ENCODE measurements at regions not wholly inside any gene's neighbourhood (a gene's known extent, or its start where the extent isn't known, plus 50 kb on each side); places are given as distances from the start of the nearest gene placed in this dataset.

DNA sequence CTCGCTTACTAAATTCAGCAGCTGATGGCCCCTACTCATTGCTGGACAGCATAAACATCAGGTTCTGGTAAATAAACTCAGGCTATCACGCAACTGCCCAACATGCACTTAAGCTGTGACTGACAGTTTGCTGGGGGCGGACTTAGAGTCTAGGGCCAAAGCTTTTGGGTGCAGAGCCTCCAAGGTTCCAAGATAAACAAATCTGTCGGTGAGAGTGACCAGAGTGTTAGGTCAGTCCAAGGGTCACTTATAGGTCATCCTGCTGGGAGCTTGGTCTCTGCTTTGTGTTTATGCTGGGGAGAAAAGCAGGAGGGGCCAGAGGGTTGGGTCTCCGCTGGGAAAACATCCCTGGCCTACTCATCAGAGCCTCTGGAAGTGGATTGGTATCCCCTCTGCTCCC lies 188.6 kb upstream of the GATA6 start (continued):
- TF ChIP-seq TFE3 (CRISPR knock-in tag; IDR thresholded peaks at IDR 0.05): 0 out of 2 replicates have a peak, but pooled peaks have one; percentile 21
- TF ChIP-seq, protein P1, sequence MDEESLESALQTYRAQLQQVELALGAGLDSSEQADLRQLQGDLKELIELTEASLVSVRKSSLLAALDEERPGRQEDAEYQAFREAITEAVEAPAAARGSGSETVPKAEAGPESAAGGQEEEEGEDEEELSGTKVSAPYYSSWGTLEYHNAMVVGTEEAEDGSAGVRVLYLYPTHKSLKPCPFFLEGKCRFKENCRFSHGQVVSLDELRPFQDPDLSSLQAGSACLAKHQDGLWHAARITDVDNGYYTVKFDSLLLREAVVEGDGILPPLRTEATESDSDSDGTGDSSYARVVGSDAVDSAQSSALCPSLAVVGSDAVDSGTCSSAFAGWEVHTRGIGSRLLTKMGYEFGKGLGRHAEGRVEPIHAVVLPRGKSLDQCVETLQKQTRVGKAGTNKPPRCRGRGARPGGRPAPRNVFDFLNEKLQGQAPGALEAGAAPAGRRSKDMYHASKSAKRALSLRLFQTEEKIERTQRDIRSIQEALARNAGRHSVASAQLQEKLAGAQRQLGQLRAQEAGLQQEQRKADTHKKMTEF (CRISPR knock-in tag; IDR thresholded peaks at IDR 0.05): peak; percentile 57; the same call in 1 of the 2 replicates
- TF ChIP-seq, protein P2, sequence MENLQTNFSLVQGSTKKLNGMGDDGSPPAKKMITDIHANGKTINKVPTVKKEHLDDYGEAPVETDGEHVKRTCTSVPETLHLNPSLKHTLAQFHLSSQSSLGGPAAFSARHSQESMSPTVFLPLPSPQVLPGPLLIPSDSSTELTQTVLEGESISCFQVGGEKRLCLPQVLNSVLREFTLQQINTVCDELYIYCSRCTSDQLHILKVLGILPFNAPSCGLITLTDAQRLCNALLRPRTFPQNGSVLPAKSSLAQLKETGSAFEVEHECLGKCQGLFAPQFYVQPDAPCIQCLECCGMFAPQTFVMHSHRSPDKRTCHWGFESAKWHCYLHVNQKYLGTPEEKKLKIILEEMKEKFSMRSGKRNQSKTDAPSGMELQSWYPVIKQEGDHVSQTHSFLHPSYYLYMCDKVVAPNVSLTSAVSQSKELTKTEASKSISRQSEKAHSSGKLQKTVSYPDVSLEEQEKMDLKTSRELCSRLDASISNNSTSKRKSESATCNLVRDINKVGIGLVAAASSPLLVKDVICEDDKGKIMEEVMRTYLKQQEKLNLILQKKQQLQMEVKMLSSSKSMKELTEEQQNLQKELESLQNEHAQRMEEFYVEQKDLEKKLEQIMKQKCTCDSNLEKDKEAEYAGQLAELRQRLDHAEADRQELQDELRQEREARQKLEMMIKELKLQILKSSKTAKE (CRISPR knock-in tag; IDR thresholded peaks at IDR 0.05; ENCODE audit: borderline replicate concordance): peak; percentile 79
- 0 out of 2 replicates have a peak, but pooled peaks have one; percentile 72 for TF ChIP-seq ZNF136 (CRISPR knock-in tag; IDR thresholded peaks at IDR 0.05; ENCODE audit: low read depth)
- 0 out of 2 replicates have a peak, but pooled peaks have one; percentile 25 for TF ChIP-seq ZFY (CRISPR knock-in tag; IDR thresholded peaks at IDR 0.05)
- TF ChIP-seq ZC3H4 (CRISPR knock-in tag; IDR thresholded peaks at IDR 0.05; ENCODE audit: borderline replicate concordance): no peak
- TF ChIP-seq EEA1 (CRISPR knock-in tag; IDR thresholded peaks at IDR 0.05; ENCODE audit: borderline replicate concordance): no peak
- no peak for TF ChIP-seq KLF12 (CRISPR knock-in tag; IDR thresholded peaks at IDR 0.05; ENCODE audit: borderline replicate concordance)
- TF ChIP-seq THRA (CRISPR knock-in tag; IDR thresholded peaks at IDR 0.05; ENCODE audit: borderline replicate concordance): peak; percentile 83; the same call in 1 of the 2 replicates
- peak; percentile 91; the same call in 1 of the 2 replicates for TF ChIP-seq HMG20B (CRISPR knock-in tag; conservative IDR thresholded peaks at IDR 0.05)
- TF ChIP-seq KAT8 (CRISPR knock-in tag; IDR thresholded peaks at IDR 0.05): peak; percentile 46; the same call in 1 of the 2 replicates
- TF ChIP-seq ZFP36 (IDR thresholded peaks at IDR 0.05; ENCODE audit: borderline replicate concordance, low read depth, low read length, partially characterized antibody): no peak
- 0 out of 2 replicates have a peak, but pooled peaks have one; percentile 43 for TF ChIP-seq ZNF205 (CRISPR knock-in tag; IDR thresholded peaks at IDR 0.05)
- peak; percentile 69; the same call in 1 of the 2 replicates for TF ChIP-seq ZNF430 (CRISPR knock-in tag; IDR thresholded peaks at IDR 0.05)
- TF ChIP-seq ZNF549 (CRISPR knock-in tag; IDR thresholded peaks at IDR 0.05): no peak
- TF ChIP-seq ZNF317 (CRISPR knock-in tag; IDR thresholded peaks at IDR 0.05): no peak
- peak; percentile 50; the same call in 1 of the 2 replicates for TF ChIP-seq ZNF350 (CRISPR knock-in tag; IDR thresholded peaks at IDR 0.05; ENCODE audit: borderline replicate concordance, low read depth)
- peak; percentile 80 for TF ChIP-seq SKI (IDR thresholded peaks at IDR 0.05; ENCODE audit: partially characterized antibody)
- no peak for TF ChIP-seq NONO (IDR thresholded peaks at IDR 0.05)
- TF ChIP-seq NONO (CRISPR knock-in tag; conservative IDR thresholded peaks at IDR 0.05): peak; percentile 56; the same call in 1 of the 2 replicates
- TF ChIP-seq EED (CRISPR knock-in tag; IDR thresholded peaks at IDR 0.05): no peak
- TF ChIP-seq HOMEZ (CRISPR knock-in tag; IDR thresholded peaks at IDR 0.05; ENCODE audit: low read depth): peak; percentile 62
